HG03175 (cell line): ENCODE measurements at regions not wholly inside any gene's neighbourhood (a gene's known extent, or its start where the extent isn't known, plus 50 kb on each side); places are given as distances from the start of the nearest gene placed in this dataset.

Experiments
- ATAC-seq: cut with Tn5 transposase; IDR thresholded peaks from one replicate; pipeline ENCODE4 v1.9.1; 2021; ENCODE audit warnings: mild to moderate bottlenecking, moderate library complexity; ENCODE audit not compliant: unreplicated experiment

- no peak for ATAC-seq
Measured at GRCh38 chr7:131276190-131276589, 51.5 kb upstream of the MKLN1 start.

GRCh38 chr7:131276748-131277147, 50.9 kb upstream of the MKLN1 start:
- ATAC-seq: no peak
